HL-60 (cell line): ENCODE measurements at regions not wholly inside any gene's neighbourhood (a gene's known extent, or its start where the extent isn't known, plus 50 kb on each side); places are given as distances from the start of the nearest gene placed in this dataset.

Source experiments
- DNase-seq, 2 experiments: peaks; one replicate each; pipeline ENCODE4 v3.0.0-alpha.2; 2010 to 2020; ENCODE audit warnings: low read depth in 1 of 2, low spot score in 1 of 2
- H3K27ac ChIP-seq: fragments of 250-450 bp; sonication (Bioruptor Pico); replicated peaks from 2 replicates; pipeline ENCODE4 v1.5.1; 2020; ENCODE audit warnings: mild to moderate bottlenecking, moderate library complexity
- H3K27me3 ChIP-seq: fragments of 250-450 bp; sonication (Bioruptor Pico); 2 replicates; pipeline ENCODE4 v1.5.1; 2021; ENCODE audit warnings: mild to moderate bottlenecking, moderate library complexity; ENCODE audit not compliant: insufficient read depth, poor library complexity, severe bottlenecking
- H3K4me3 ChIP-seq: replicated peaks from 2 replicates; pipeline ENCODE4 v1.5.1; 2011; ENCODE audit warnings: mild to moderate bottlenecking, control low read depth, low read length; ENCODE audit not compliant: insufficient read depth
- CTCF ChIP-seq: IDR thresholded peaks from one replicate; pipeline ENCODE4 v1.5.1; 2011; ENCODE audit warnings: low read length, control low read depth, inconsistent platforms; ENCODE audit not compliant: insufficient read depth
- GABPA ChIP-seq: IDR thresholded peaks from 2 replicates; pipeline ENCODE4 v1.6.1; 2012; ENCODE audit warnings: low read depth
- POLR2AphosphoS5 ChIP-seq: IDR thresholded peaks from 2 replicates; pipeline ENCODE4 v1.6.1; 2012; ENCODE audit warnings: low read depth
- REST ChIP-seq: IDR thresholded peaks from 2 replicates; pipeline ENCODE4 v1.6.1; 2012; ENCODE audit warnings: low read depth; ENCODE audit not compliant: insufficient replicate concordance
- SPI1 ChIP-seq: IDR thresholded peaks from 2 replicates; pipeline ENCODE4 v1.6.1; 2012; ENCODE audit warnings: low read depth, mild to moderate bottlenecking, borderline replicate concordance

- DNase-seq, result no peak
- TF ChIP-seq SPI1 (no peak), GABPA (no peak), POLR2AphosphoS5 (no peak), CTCF (no peak), REST (no peak)
- Histone ChIP-seq H3K27me3 (no peaks in the 10 kb centered on the region), H3K4me3 (no peak overlapping the region), H3K27ac (no peak overlapping the region)
These were observed 111.2 kb upstream of the OLIG2 start for GRCh38 chr21:32914424-32915039.

GRCh38 chr21:32915099-32915498 is 110.6 kb upstream of the OLIG2 start:
- TF ChIP-seq CTCF (no peak), REST (no peak), GABPA (no peak), POLR2AphosphoS5 (no peak), SPI1 (no peak)
- H3K27me3 ChIP-seq, result no peaks in the 10 kb centered on the region
- no peak overlapping the region for H3K27ac ChIP-seq
- no peak overlapping the region for H3K4me3 ChIP-seq
- no peak for DNase-seq

- TF ChIP-seq POLR2AphosphoS5 (no peak), CTCF (no peak), GABPA (no peak), SPI1 (no peak), REST (no peak)
- Histone ChIP-seq H3K27ac (no peak overlapping the region), H3K4me3 (no peak overlapping the region), H3K27me3 (no peaks in the 10 kb centered on the region)
- DNase-seq, result no peak
These were observed 109.6 kb upstream of the OLIG2 start for GRCh38 chr21:32916088-32916487.
